ENCODE measurements at regions not wholly inside any gene's neighbourhood (a gene's known extent, or its start where the extent isn't known, plus 50 kb on each side); places are given as distances from the start of the nearest gene placed in this dataset.

GRCh38 chr16:6122401-6122800 lies 1024.8 kb upstream of the EEF2KMT start:
- Histone ChIP-seq H3K4me1 (ENCODE audit: insufficient read depth, low read length, poor library complexity, severe bottlenecking) (no peaks in the 10 kb centered on the region), H4K20me1 (ENCODE audit: insufficient read depth, low read length) (no peaks in the 10 kb centered on the region), H3K27ac (ENCODE audit: low read depth, low read length, poor library complexity, severe bottlenecking) (no peak overlapping the region), H2AFZ (ENCODE audit: low read length) (no peak overlapping the region), H3K4me2 (ENCODE audit: low read length) (no peak overlapping the region), H3K79me2 (ENCODE audit: insufficient read depth, low read depth, low read length) (no peaks in the 10 kb centered on the region), H3K36me3 (ENCODE audit: insufficient read depth, low read length) (no peaks in the 10 kb centered on the region), H3K4me3 (ENCODE audit: low read depth, low read length, poor library complexity, severe bottlenecking) (no peak overlapping the region), H3K9me2 (ENCODE audit: insufficient read depth, low read length) (no peaks in the 10 kb centered on the region), H3K9me3 (ENCODE audit: low read length) (no peaks in the 10 kb centered on the region)
- POLR2A ChIA-PET, result no interaction called here
- DNase-seq (ENCODE audit: low spot score), result no peak
- TF ChIP-seq EZH2phosphoT487 (IDR thresholded peaks at IDR 0.05; ENCODE audit: borderline replicate concordance, low read depth, low read length) (no peak), CTCF (conservative IDR thresholded peaks at IDR 0.05; ENCODE audit: low read length) (no peak)
- BruUV-seq (replicated peaks), result no TSS peak
- intact Hi-C loops (cut with micrococcal nuclease; ENCODE audit: unreplicated experiment), result no loop called here
- CTCF ChIA-PET (ENCODE audit: unreplicated experiment), result no interaction called here

GRCh38 chr16:6114691-6115090 lies 1017.1 kb upstream of the EEF2KMT start:
- H3K4me1 ChIP-seq (ENCODE audit: insufficient read depth, low read length, poor library complexity, severe bottlenecking), result no peaks in the 10 kb centered on the region
- BruUV-seq (replicated peaks), result no TSS peak
- H3K36me3 ChIP-seq (ENCODE audit: insufficient read depth, low read length), result no peaks in the 10 kb centered on the region
- H3K4me3 ChIP-seq (ENCODE audit: low read depth, low read length, poor library complexity, severe bottlenecking), result no peak overlapping the region
- no peak for TF ChIP-seq CTCF (conservative IDR thresholded peaks at IDR 0.05; ENCODE audit: low read length)
- TF ChIP-seq EZH2phosphoT487 (IDR thresholded peaks at IDR 0.05; ENCODE audit: borderline replicate concordance, low read depth, low read length), result no peak
- CTCF ChIA-PET (ENCODE audit: unreplicated experiment), result no interaction called here
- intact Hi-C loops (cut with micrococcal nuclease; ENCODE audit: unreplicated experiment), result no loop called here
- POLR2A ChIA-PET, result no interaction called here
- H3K4me2 ChIP-seq (ENCODE audit: low read length), result no peak overlapping the region
- H3K9me3 ChIP-seq (ENCODE audit: low read length), result no peaks in the 10 kb centered on the region
- H3K27ac ChIP-seq (ENCODE audit: low read depth, low read length, poor library complexity, severe bottlenecking), result no peak overlapping the region
- H4K20me1 ChIP-seq (ENCODE audit: insufficient read depth, low read length), result no peaks in the 10 kb centered on the region
- no peak for DNase-seq (ENCODE audit: low spot score)
- no peaks in the 10 kb centered on the region for H3K9me2 ChIP-seq (ENCODE audit: insufficient read depth, low read length)
- no peak overlapping the region for H2AFZ ChIP-seq (ENCODE audit: low read length)
- no peaks in the 10 kb centered on the region for H3K79me2 ChIP-seq (ENCODE audit: insufficient read depth, low read depth, low read length)

GRCh38 chr16:6113749-6114148 lies 1016.2 kb upstream of the EEF2KMT start:
- no peak overlapping the region for H3K4me2 ChIP-seq (ENCODE audit: low read length)
- no peaks in the 10 kb centered on the region for H3K9me3 ChIP-seq (ENCODE audit: low read length)
- ChIA-PET CTCF (ENCODE audit: unreplicated experiment) (no interaction called here), POLR2A (no interaction called here)
- no peaks in the 10 kb centered on the region for H4K20me1 ChIP-seq (ENCODE audit: insufficient read depth, low read length)
- no TSS peak for BruUV-seq (replicated peaks)
- no peak overlapping the region for H2AFZ ChIP-seq (ENCODE audit: low read length)
- intact Hi-C loops (cut with micrococcal nuclease; ENCODE audit: unreplicated experiment), result no loop called here
- no peaks in the 10 kb centered on the region for H3K4me1 ChIP-seq (ENCODE audit: insufficient read depth, low read length, poor library complexity, severe bottlenecking)
- H3K9me2 ChIP-seq (ENCODE audit: insufficient read depth, low read length), result no peaks in the 10 kb centered on the region
- DNase-seq (ENCODE audit: low spot score), result no peak
- H3K79me2 ChIP-seq (ENCODE audit: insufficient read depth, low read depth, low read length), result no peaks in the 10 kb centered on the region
- no peaks in the 10 kb centered on the region for H3K36me3 ChIP-seq (ENCODE audit: insufficient read depth, low read length)
- no peak overlapping the region for H3K27ac ChIP-seq (ENCODE audit: low read depth, low read length, poor library complexity, severe bottlenecking)
- no peak overlapping the region for H3K4me3 ChIP-seq (ENCODE audit: low read depth, low read length, poor library complexity, severe bottlenecking)
- TF ChIP-seq EZH2phosphoT487 (IDR thresholded peaks at IDR 0.05; ENCODE audit: borderline replicate concordance, low read depth, low read length) (no peak), CTCF (conservative IDR thresholded peaks at IDR 0.05; ENCODE audit: low read length) (no peak)
